ENCODE measurements at regions not wholly inside any gene's neighbourhood (a gene's known extent, or its start where the extent isn't known, plus 50 kb on each side); places are given as distances from the start of the nearest gene placed in this dataset.

DNA sequence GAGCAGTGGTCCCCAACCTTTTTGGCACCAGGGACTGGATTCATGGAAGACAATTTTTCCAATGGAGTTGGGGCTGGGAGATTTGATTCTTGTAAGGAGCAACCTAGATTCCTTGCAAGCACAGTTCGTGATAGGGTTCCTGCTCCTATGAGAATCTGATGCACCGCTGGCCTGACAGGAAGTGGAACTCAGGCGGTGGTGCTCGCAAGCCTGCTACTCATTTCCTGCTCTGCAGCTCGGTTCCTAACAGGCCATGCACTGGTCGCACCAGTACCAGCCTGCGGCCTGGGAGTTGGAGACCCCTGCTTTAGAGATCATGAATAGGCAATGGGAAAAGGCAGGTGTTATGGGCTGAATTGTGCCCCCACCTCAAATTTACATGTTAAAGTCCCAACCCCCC is 131.2 kb downstream of the PFDN4 start:
- Histone ChIP-seq H3K4me3 (ENCODE audit: low read length) (no peak overlapping the region), H3K27ac (ENCODE audit: low read length) (no peak overlapping the region), H3F3A (ENCODE audit: insufficient read depth, low read length, poor library complexity, severe bottlenecking) (no peaks in the 10 kb centered on the region), H3K27me3 (ENCODE audit: insufficient read depth, low read depth, low read length) (no peaks in the 10 kb centered on the region), H3K9ac (ENCODE audit: low read length) (no peak overlapping the region), H3K4me2 (ENCODE audit: low read length) (no peak overlapping the region), H3K79me2 (replicated peaks; ENCODE audit: insufficient read depth, low read length) (no peaks in the 10 kb centered on the region), H3K36me3 (ENCODE audit: insufficient read depth, low read length) (no peaks in the 10 kb centered on the region), H4K20me1 (ENCODE audit: insufficient read depth) (no peaks in the 10 kb centered on the region), H2AFZ (ENCODE audit: low read depth, low read length) (no peak overlapping the region), H3K9me2 (ENCODE audit: insufficient read depth, low read length) (no peaks in the 10 kb centered on the region), H3K9me3 (ENCODE audit: low read length) (no peaks in the 10 kb centered on the region)
- TF ChIP-seq EZH2 (IDR thresholded peaks at IDR 0.05; ENCODE audit: borderline replicate concordance, insufficient read depth, low read length, poor library complexity, severe bottlenecking) (no peak), RAD21 (conservative IDR thresholded peaks at IDR 0.05) (no peak), MXI1 (conservative IDR thresholded peaks at IDR 0.05; ENCODE audit: poor library complexity, severe bottlenecking) (no peak), TAF1 (IDR thresholded peaks at IDR 0.05; ENCODE audit: low read depth) (no peak), POLR2AphosphoS5 (IDR thresholded peaks at IDR 0.05) (no peak), SMC3 (conservative IDR thresholded peaks at IDR 0.05; ENCODE audit: poor library complexity) (no peak), EP300 (conservative IDR thresholded peaks at IDR 0.05; ENCODE audit: poor library complexity, severe bottlenecking) (no peak)
- TF ChIP-seq, protein P1, sequence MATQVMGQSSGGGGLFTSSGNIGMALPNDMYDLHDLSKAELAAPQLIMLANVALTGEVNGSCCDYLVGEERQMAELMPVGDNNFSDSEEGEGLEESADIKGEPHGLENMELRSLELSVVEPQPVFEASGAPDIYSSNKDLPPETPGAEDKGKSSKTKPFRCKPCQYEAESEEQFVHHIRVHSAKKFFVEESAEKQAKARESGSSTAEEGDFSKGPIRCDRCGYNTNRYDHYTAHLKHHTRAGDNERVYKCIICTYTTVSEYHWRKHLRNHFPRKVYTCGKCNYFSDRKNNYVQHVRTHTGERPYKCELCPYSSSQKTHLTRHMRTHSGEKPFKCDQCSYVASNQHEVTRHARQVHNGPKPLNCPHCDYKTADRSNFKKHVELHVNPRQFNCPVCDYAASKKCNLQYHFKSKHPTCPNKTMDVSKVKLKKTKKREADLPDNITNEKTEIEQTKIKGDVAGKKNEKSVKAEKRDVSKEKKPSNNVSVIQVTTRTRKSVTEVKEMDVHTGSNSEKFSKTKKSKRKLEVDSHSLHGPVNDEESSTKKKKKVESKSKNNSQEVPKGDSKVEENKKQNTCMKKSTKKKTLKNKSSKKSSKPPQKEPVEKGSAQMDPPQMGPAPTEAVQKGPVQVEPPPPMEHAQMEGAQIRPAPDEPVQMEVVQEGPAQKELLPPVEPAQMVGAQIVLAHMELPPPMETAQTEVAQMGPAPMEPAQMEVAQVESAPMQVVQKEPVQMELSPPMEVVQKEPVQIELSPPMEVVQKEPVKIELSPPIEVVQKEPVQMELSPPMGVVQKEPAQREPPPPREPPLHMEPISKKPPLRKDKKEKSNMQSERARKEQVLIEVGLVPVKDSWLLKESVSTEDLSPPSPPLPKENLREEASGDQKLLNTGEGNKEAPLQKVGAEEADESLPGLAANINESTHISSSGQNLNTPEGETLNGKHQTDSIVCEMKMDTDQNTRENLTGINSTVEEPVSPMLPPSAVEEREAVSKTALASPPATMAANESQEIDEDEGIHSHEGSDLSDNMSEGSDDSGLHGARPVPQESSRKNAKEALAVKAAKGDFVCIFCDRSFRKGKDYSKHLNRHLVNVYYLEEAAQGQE (IDR thresholded peaks at IDR 0.05; ENCODE audit: borderline replicate concordance), result no peak
- TF ChIP-seq, protein P2, sequence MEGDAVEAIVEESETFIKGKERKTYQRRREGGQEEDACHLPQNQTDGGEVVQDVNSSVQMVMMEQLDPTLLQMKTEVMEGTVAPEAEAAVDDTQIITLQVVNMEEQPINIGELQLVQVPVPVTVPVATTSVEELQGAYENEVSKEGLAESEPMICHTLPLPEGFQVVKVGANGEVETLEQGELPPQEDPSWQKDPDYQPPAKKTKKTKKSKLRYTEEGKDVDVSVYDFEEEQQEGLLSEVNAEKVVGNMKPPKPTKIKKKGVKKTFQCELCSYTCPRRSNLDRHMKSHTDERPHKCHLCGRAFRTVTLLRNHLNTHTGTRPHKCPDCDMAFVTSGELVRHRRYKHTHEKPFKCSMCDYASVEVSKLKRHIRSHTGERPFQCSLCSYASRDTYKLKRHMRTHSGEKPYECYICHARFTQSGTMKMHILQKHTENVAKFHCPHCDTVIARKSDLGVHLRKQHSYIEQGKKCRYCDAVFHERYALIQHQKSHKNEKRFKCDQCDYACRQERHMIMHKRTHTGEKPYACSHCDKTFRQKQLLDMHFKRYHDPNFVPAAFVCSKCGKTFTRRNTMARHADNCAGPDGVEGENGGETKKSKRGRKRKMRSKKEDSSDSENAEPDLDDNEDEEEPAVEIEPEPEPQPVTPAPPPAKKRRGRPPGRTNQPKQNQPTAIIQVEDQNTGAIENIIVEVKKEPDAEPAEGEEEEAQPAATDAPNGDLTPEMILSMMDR (IDR thresholded peaks at IDR 0.05; ENCODE audit: poor library complexity, severe bottlenecking), result no peak

DNA sequence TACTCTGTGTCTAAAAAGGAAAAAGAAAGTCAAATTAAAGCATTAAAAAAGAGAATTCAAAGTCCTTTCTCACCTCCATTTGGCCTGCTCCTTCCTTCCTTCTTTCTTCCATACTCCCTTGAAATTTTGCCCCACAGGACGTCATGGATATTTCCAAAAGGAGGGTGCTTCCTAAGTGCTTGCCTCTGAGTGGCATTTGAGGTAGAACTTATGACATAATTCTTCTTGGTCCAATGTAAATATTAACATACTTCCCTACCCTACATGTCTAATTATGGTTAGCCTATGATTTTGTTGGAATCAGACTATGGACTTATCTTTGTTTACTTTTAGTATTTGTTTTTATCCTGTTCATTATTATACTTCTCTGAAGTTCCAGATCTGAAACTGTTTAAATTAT is 132.3 kb downstream of the PFDN4 start:
- Histone ChIP-seq H3K9me2 (ENCODE audit: insufficient read depth, low read length) (no peaks in the 10 kb centered on the region), H3K4me3 (ENCODE audit: low read length) (no peak overlapping the region), H3K36me3 (ENCODE audit: insufficient read depth, low read length) (no peaks in the 10 kb centered on the region), H3F3A (ENCODE audit: insufficient read depth, low read length, poor library complexity, severe bottlenecking) (no peaks in the 10 kb centered on the region), H3K9ac (ENCODE audit: low read length) (no peak overlapping the region), H4K20me1 (ENCODE audit: insufficient read depth) (no peaks in the 10 kb centered on the region), H3K27ac (ENCODE audit: low read length) (no peak overlapping the region), H3K4me2 (ENCODE audit: low read length) (no peak overlapping the region), H3K27me3 (ENCODE audit: insufficient read depth, low read depth, low read length) (no peaks in the 10 kb centered on the region), H2AFZ (ENCODE audit: low read depth, low read length) (no peak overlapping the region), H3K9me3 (ENCODE audit: low read length) (no peaks in the 10 kb centered on the region), H3K79me2 (replicated peaks; ENCODE audit: insufficient read depth, low read length) (no peaks in the 10 kb centered on the region)
- no peak for TF ChIP-seq RAD21 (conservative IDR thresholded peaks at IDR 0.05)

DNA sequence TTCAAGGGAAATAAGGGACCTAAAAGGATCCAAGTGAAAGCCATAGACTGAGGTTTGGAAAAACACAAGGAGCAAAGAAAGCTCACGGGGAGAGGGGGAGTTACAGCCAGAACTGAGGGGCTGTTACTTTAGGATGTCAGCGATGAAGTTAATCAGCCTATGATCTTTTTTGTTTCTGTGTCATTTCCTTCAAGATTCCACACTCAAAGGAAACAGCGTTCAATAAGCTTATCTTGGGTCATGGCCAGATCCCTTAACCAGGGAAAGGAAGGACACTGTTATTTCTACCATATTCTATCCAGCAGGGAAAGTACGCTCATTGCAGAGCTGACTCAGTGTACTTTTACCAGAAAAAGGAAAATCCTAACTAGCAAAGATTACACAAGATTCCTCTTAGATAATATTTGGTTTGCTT is 132.8 kb downstream of the PFDN4 start:
- Histone ChIP-seq H3F3A (ENCODE audit: insufficient read depth, low read length, poor library complexity, severe bottlenecking) (no peaks in the 10 kb centered on the region), H3K9me2 (ENCODE audit: insufficient read depth, low read length) (no peaks in the 10 kb centered on the region), H3K27me3 (ENCODE audit: insufficient read depth, low read depth, low read length) (no peaks in the 10 kb centered on the region), H3K27ac (ENCODE audit: low read length) (no peak overlapping the region), H3K36me3 (ENCODE audit: insufficient read depth, low read length) (no peaks in the 10 kb centered on the region), H3K9ac (ENCODE audit: low read length) (no peak overlapping the region), H2AFZ (ENCODE audit: low read depth, low read length) (no peak overlapping the region), H3K4me2 (ENCODE audit: low read length) (no peak overlapping the region), H3K4me3 (ENCODE audit: low read length) (no peak overlapping the region), H3K9me3 (ENCODE audit: low read length) (no peaks in the 10 kb centered on the region), H3K79me2 (replicated peaks; ENCODE audit: insufficient read depth, low read length) (no peaks in the 10 kb centered on the region), H4K20me1 (ENCODE audit: insufficient read depth) (no peaks in the 10 kb centered on the region)
- TF ChIP-seq, protein P2 (IDR thresholded peaks at IDR 0.05; ENCODE audit: poor library complexity, severe bottlenecking), result no peak
- no peak for TF ChIP-seq MXI1 (conservative IDR thresholded peaks at IDR 0.05; ENCODE audit: poor library complexity, severe bottlenecking)
- TF ChIP-seq TAF1 (IDR thresholded peaks at IDR 0.05; ENCODE audit: low read depth), result no peak
- TF ChIP-seq RAD21 (conservative IDR thresholded peaks at IDR 0.05), result no peak
- TF ChIP-seq, protein P1 (IDR thresholded peaks at IDR 0.05; ENCODE audit: borderline replicate concordance), result no peak
- no peak for TF ChIP-seq EZH2 (IDR thresholded peaks at IDR 0.05; ENCODE audit: borderline replicate concordance, insufficient read depth, low read length, poor library complexity, severe bottlenecking)
- TF ChIP-seq SMC3 (conservative IDR thresholded peaks at IDR 0.05; ENCODE audit: poor library complexity), result no peak
- no peak for TF ChIP-seq POLR2AphosphoS5 (IDR thresholded peaks at IDR 0.05)
- no peak for TF ChIP-seq EP300 (conservative IDR thresholded peaks at IDR 0.05; ENCODE audit: poor library complexity, severe bottlenecking)
